Choroid plexus epithelial cell (primary cell): ENCODE measurements at regions not wholly inside any gene's neighbourhood (a gene's known extent, or its start where the extent isn't known, plus 50 kb on each side); places are given as distances from the start of the nearest gene placed in this dataset.
"Not testable (repeated sequence)": the region's sequence is repeated elsewhere in the genome, so short reads cannot be mapped to it uniquely, and the experiment has no call there.

ENCODE experiments used
- DNase-seq: peaks from one replicate; pipeline ENCODE4 v3.0.0-alpha.2; 2010; ENCODE audit warnings: low read depth
- H3K4me3 ChIP-seq: 2 replicates; pipeline ENCODE4 v1.5.1; 2011; ENCODE audit warnings: low read depth, mild to moderate bottlenecking, control low read depth, low read length, moderate library complexity
- TF ChIP-seq, protein P1 (sequence below): conservative IDR thresholded peaks from 2 replicates; pipeline ENCODE4 v1.5.1; 2011; ENCODE audit warnings: low read depth, mild to moderate bottlenecking, control low read depth, inconsistent platforms, low read length, moderate library complexity

DNA sequence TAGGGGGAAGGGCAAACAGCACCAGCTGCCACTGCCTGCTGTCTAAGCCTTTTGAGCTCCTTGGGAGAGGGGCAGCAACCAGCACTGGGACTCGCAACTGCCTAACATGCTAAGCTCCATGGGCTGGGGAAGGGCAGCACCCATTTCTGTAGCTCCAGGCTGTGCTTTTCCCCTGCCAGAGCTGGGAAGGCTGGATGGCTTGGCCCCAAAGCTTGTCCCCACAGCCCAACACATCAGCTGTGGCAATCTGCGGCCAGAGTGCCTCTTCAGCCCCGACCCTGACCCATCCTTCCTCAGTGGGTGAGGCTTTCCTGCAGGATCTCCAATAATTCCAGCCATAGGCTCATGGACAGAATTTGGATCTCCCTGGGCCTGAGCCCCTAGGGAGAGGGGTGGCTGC, 551.3 kb downstream of the TMEM135 start:
- no peak overlapping the region for H3K4me3 ChIP-seq
- TF ChIP-seq, protein P1, sequence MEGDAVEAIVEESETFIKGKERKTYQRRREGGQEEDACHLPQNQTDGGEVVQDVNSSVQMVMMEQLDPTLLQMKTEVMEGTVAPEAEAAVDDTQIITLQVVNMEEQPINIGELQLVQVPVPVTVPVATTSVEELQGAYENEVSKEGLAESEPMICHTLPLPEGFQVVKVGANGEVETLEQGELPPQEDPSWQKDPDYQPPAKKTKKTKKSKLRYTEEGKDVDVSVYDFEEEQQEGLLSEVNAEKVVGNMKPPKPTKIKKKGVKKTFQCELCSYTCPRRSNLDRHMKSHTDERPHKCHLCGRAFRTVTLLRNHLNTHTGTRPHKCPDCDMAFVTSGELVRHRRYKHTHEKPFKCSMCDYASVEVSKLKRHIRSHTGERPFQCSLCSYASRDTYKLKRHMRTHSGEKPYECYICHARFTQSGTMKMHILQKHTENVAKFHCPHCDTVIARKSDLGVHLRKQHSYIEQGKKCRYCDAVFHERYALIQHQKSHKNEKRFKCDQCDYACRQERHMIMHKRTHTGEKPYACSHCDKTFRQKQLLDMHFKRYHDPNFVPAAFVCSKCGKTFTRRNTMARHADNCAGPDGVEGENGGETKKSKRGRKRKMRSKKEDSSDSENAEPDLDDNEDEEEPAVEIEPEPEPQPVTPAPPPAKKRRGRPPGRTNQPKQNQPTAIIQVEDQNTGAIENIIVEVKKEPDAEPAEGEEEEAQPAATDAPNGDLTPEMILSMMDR: no peak
- DNase-seq: no peak

DNA sequence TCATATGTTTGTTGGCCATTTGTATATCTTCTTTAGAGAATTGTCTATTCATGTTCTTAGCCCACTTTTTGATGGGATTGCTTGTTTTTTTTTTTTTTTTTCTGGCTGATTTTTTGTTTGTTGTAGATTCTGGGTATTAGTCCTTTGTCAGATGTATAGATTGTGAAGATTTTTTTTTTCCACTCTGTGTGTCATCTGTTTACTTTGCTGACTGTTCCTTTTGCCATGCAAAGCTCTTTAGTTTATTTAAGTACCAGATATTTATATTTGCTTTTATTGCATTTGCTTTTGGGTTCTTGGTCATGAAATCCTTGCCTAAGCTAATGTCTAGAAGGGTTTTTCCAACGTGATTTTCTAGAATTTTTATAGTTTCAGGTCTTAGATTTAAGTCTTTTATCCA, 547.9 kb downstream of the TMEM135 start:
- H3K4me3 ChIP-seq, DNase-seq: not testable (repeated sequence)

DNA sequence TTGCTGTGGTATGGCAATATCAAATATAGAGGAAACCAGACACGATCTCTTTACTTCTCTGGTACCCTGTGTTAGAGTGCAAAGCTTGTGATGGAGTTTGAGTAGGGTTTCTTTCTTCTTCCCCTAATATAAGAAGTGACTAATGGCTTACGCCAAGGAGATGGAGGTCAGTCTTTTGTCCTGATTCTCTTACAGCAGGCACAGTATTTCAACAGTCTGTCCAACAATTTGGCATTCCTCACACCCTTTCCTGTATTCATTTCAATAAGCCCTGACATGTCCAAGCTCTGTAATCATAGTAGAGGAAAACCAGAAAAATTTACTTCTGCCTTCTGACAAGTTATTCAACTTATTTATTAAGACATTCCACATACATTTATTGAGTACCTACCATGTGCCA, 546.2 kb downstream of the TMEM135 start:
- no peak for DNase-seq
- TF ChIP-seq, protein P1: no peak
- H3K4me3 ChIP-seq: no peak overlapping the region

DNA sequence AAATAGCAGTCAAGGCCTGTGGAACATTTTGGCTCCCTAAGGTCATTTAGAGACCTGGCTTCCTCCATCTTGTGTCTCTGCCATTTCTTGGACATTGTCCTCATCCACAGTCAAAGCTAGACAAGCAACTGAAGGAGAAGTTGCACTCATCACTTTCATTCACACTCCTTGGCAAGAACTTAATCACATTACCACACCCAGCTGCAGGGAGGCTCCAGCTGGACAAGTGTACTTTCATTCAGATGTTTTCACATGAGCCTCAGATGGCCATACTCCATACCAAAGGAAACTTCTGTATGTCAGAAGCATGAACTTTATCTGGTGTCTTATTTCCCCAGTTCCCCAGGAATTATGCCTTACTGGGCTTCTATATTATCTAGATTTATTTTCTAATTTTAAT, 537.4 kb downstream of the TMEM135 start:
- H3K4me3 ChIP-seq: no peak overlapping the region
- TF ChIP-seq, protein P1: no peak
- DNase-seq: no peak

DNA sequence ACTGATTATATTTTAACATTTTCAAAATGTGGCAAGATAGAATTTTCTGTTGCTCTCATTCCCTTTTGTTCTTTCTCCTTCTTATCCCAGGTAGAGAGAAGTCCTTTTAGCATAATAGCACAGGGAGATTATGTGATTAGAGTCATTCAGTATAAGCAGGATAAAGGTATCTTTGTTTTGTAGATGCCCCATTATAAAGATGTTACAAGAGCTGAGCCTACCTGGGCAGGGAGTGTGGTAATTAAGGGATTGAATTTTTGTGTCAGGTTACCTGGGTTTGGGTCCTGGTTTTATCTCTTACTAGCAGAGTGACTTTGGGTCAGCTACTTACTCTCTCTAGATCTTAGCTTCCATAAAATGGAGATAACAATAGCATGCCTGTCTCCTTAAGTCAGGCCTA, 536.5 kb downstream of the TMEM135 start:
- TF ChIP-seq, protein P1: no peak
- no peak for DNase-seq
- H3K4me3 ChIP-seq: no peak overlapping the region

DNA sequence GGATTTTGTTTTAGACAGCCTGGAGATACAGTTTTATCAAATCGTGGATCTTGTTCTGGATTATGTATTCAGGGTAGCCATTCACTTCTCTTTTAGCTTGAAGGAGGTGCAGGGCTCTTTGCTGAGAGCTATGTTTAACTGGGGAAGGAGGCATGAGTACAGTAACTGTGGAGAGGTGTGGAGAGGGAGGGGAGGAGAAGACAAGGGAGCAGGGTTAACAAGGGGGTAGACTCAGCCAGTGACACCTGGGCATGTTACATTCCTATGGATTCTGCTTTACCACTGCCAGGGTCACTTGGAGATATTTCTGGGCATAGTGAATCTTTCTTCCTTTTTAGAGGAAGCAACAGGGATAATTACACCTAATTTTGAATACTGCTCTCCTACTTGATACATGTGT, 536.0 kb downstream of the TMEM135 start:
- no peak for DNase-seq
- no peak overlapping the region for H3K4me3 ChIP-seq
- TF ChIP-seq, protein P1: no peak

DNA sequence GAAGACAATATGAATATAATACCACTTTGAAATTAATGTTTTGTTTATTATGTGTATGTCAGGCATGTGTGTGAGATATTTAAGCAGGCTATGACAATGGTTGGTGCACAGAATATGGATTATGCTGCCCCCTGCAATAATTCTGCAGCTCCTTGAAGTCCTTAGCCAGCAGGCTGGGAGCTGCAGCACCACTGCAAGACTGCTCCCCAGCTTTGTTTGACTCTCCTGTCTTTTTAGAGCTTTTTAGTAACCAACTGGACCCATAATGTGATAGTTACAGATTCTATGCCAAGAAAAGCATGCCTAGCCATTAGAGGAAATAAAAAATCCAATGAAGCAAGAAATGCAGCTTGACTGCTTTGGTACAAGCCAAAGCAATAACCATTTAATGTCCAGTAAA, 535.1 kb downstream of the TMEM135 start:
- TF ChIP-seq, protein P1: no peak
- no peak for DNase-seq
- H3K4me3 ChIP-seq: no peak overlapping the region

DNA sequence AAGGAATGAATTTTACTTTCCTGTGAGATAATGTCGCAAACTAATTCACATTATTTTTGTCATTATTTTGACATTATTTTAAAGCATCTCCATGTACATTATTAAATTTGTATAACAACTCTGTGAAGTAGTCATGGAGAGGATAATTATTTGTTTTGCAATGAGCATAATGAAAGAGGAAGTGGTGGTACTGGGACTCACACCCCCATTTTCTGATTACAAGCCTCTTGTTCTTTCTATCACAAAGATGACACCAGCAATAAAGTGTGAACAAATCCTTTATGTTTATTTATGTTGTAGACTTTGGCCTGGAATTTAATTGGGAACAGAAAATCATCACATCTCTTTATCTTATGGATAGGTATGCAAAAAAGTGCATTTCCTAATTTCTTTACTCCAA, 522.6 kb downstream of the TMEM135 start:
- TF ChIP-seq, protein P1: no peak
- H3K4me3 ChIP-seq: no peak overlapping the region
- DNase-seq: no peak

DNA sequence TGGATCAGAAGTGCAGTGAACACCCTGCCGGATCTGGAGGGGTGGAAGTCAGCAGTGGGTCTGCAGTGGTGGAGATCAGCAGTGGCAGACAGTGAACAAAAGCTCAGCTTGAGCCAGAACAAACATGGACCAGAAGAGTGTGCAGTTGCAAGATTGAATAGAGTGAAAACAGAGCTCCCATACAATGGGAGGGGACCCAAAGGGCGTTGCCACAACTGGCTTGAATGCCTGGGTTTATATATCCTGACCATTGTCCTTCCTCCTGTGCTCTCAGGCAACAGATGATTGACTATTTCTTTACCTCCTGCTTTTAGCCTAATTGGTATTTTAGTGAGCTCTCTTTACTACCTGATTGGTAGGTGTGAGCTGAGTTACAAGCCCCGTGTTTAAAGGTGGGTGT, 522.1 kb downstream of the TMEM135 start:
- H3K4me3 ChIP-seq, DNase-seq: not testable (repeated sequence)
